HG02571 (cell line): ENCODE measurements at regions not wholly inside any gene's neighbourhood (a gene's known extent, or its start where the extent isn't known, plus 50 kb on each side); places are given as distances from the start of the nearest gene placed in this dataset.
"Not testable (repeated sequence)": the region's sequence is repeated elsewhere in the genome, so short reads cannot be mapped to it uniquely, and the experiment has no call there.

Experiments used
- ATAC-seq: cut with Tn5 transposase; IDR thresholded peaks from one replicate; pipeline ENCODE4 v1.9.1; 2021; ENCODE audit warnings: mild to moderate bottlenecking, moderate library complexity; ENCODE audit not compliant: unreplicated experiment

GRCh38 chr16:63689068-63689467 is 1432.8 kb downstream of the CDH11 start:
- no peak for ATAC-seq

GRCh38 chr16:63684149-63685101 is 1437.4 kb downstream of the CDH11 start:
- ATAC-seq = no peak

GRCh38 chr16:63682844-63683243 is 1439.0 kb downstream of the CDH11 start:
- no peak for ATAC-seq

GRCh38 chr16:63672493-63672892 is 1449.4 kb downstream of the CDH11 start:
- no peak for ATAC-seq

GRCh38 chr16:63663155-63663554 is 1458.7 kb downstream of the CDH11 start:
- ATAC-seq = no peak

GRCh38 chr16:63655846-63656245 is 1466.0 kb downstream of the CDH11 start:
- ATAC-seq = no peak

GRCh38 chr16:63653044-63653839 is 1468.6 kb downstream of the CDH11 start:
- no peak for ATAC-seq

GRCh38 chr16:63652091-63652490 is 1469.8 kb downstream of the CDH11 start:
- no peak for ATAC-seq

GRCh38 chr16:63650550-63650949 is 1471.3 kb downstream of the CDH11 start:
- no peak for ATAC-seq

GRCh38 chr16:63633706-63634445 is 1488.0 kb downstream of the CDH11 start:
- ATAC-seq = not testable (repeated sequence)

GRCh38 chr16:63629272-63629671 is 1492.6 kb downstream of the CDH11 start:
- ATAC-seq = no peak

GRCh38 chr16:63628812-63629211 is 1493.1 kb downstream of the CDH11 start:
- ATAC-seq = no peak

GRCh38 chr16:63625126-63625525 is 1496.7 kb downstream of the CDH11 start:
- ATAC-seq = no peak

- no peak for ATAC-seq
Measured at GRCh38 chr16:63623551-63624039, 1498.3 kb downstream of the CDH11 start.

GRCh38 chr16:63618896-63619485 is 1502.9 kb downstream of the CDH11 start:
- ATAC-seq = no peak

GRCh38 chr16:63617990-63618763 is 1503.7 kb downstream of the CDH11 start:
- no peak for ATAC-seq

- ATAC-seq = no peak
Measured at GRCh38 chr16:63617047-63617989, 1504.5 kb downstream of the CDH11 start.

- ATAC-seq = no peak
Measured at GRCh38 chr16:63614429-63614828, 1507.4 kb downstream of the CDH11 start.

- no peak for ATAC-seq
Measured at GRCh38 chr16:63613701-63614100, 1508.2 kb downstream of the CDH11 start.
